ENCODE measurements at regions not wholly inside any gene's neighbourhood (a gene's known extent, or its start where the extent isn't known, plus 50 kb on each side); places are given as distances from the start of the nearest gene placed in this dataset.
A peak's percentile ranks its signal among the peaks of the same experiment; 100 is the strongest.

- no peaks in the 10 kb centered on the region for H3K36me3 ChIP-seq (ENCODE audit: control insufficient read depth in 2 of 3, insufficient read depth in 3 of 3, low read length in 3 of 3)
- no peak overlapping the region for H3K4me3 ChIP-seq (ENCODE audit: low read length in 3 of 3)
- FAIRE-seq (no peak), DNase-seq (no peak)
- no peak overlapping the region for H3K27ac ChIP-seq (ENCODE audit: low read depth in 2 of 2, low read length in 2 of 2)
- H3K9ac ChIP-seq (ENCODE audit: low read length in 3 of 3): no peak overlapping the region
- no peaks in the 10 kb centered on the region for H3K4me1 ChIP-seq (ENCODE audit: control insufficient read depth in 2 of 3, insufficient read depth in 2 of 3, low read depth in 1 of 3, low read length in 3 of 3)
- no peak for TF ChIP-seq CTCF (IDR thresholded peaks at IDR 0.05; ENCODE audit: borderline replicate concordance, extremely low read depth, insufficient read depth)
- intact Hi-C loops (cut with DNase I): no loop called here
- no peaks in the 10 kb centered on the region for H3K9me3 ChIP-seq (ENCODE audit: control insufficient read depth in 2 of 3, insufficient read depth in 1 of 3, low read length in 3 of 3)
- no peaks in the 10 kb centered on the region for H3K27me3 ChIP-seq (ENCODE audit: control insufficient read depth, insufficient read depth, low read length)
These were observed 609.1 kb upstream of the SLC39A10 start for GRCh38 chr2:195047955-195048354.

- no peak for TF ChIP-seq CTCF (IDR thresholded peaks at IDR 0.05; ENCODE audit: borderline replicate concordance, extremely low read depth, insufficient read depth)
- no peak for FAIRE-seq
These were observed 612.2 kb upstream of the SLC39A10 start for GRCh38 chr2:195044801-195045200.

GRCh38 chr2:195038153-195038552, 618.9 kb upstream of the SLC39A10 start:
- H3K4me1 ChIP-seq (ENCODE audit: control insufficient read depth in 2 of 3, insufficient read depth in 2 of 3, low read depth in 1 of 3, low read length in 3 of 3): no peaks in the 10 kb centered on the region
- H3K27me3 ChIP-seq (ENCODE audit: control insufficient read depth, insufficient read depth, low read length): no peaks in the 10 kb centered on the region
- no peak overlapping the region for H3K9ac ChIP-seq (ENCODE audit: low read length in 3 of 3)
- H3K27ac ChIP-seq (ENCODE audit: low read depth in 2 of 2, low read length in 2 of 2): no peak overlapping the region
- FAIRE-seq (no peak), DNase-seq (no peak)
- no peak overlapping the region for H3K4me3 ChIP-seq (ENCODE audit: low read length in 3 of 3)
- intact Hi-C loops (cut with DNase I): no loop called here
- no peak for TF ChIP-seq CTCF (IDR thresholded peaks at IDR 0.05; ENCODE audit: borderline replicate concordance, extremely low read depth, insufficient read depth)
- peaks cover 0 to 2% (median 0%) of the 10 kb centered on the region in 3 donors for H3K9me3 ChIP-seq (ENCODE audit: control insufficient read depth in 2 of 3, insufficient read depth in 1 of 3, low read length in 3 of 3)
- no peaks in the 10 kb centered on the region for H3K36me3 ChIP-seq (ENCODE audit: control insufficient read depth in 2 of 3, insufficient read depth in 3 of 3, low read length in 3 of 3)

More at GRCh38 chr2:195044801-195045200, 612.2 kb upstream of the SLC39A10 start:
- Histone ChIP-seq H3K36me3 (ENCODE audit: control insufficient read depth in 2 of 3, insufficient read depth in 3 of 3, low read length in 3 of 3) (no peaks in the 10 kb centered on the region), H3K4me3 (ENCODE audit: low read length in 3 of 3) (no peak overlapping the region), H3K27ac (ENCODE audit: low read depth in 2 of 2, low read length in 2 of 2) (no peak overlapping the region), H3K4me1 (ENCODE audit: control insufficient read depth in 2 of 3, insufficient read depth in 2 of 3, low read depth in 1 of 3, low read length in 3 of 3) (no peaks in the 10 kb centered on the region), H3K9ac (ENCODE audit: low read length in 3 of 3) (no peak overlapping the region), H3K9me3 (ENCODE audit: control insufficient read depth in 2 of 3, insufficient read depth in 1 of 3, low read length in 3 of 3) (no peaks in the 10 kb centered on the region), H3K27me3 (ENCODE audit: control insufficient read depth, insufficient read depth, low read length) (no peaks in the 10 kb centered on the region)
- no peak for DNase-seq
- intact Hi-C loops (cut with DNase I): no loop called here

- Histone ChIP-seq H3K4me1 (ENCODE audit: control insufficient read depth in 2 of 3, insufficient read depth in 2 of 3, low read depth in 1 of 3, low read length in 3 of 3) (no peaks in the 10 kb centered on the region), H3K36me3 (ENCODE audit: control insufficient read depth in 2 of 3, insufficient read depth in 3 of 3, low read length in 3 of 3) (no peaks in the 10 kb centered on the region), H3K27ac (ENCODE audit: low read depth in 2 of 2, low read length in 2 of 2) (no peak overlapping the region), H3K9me3 (ENCODE audit: control insufficient read depth in 2 of 3, insufficient read depth in 1 of 3, low read length in 3 of 3) (peaks cover 0 to 2% (median 0%) of the 10 kb centered on the region in 3 donors), H3K9ac (ENCODE audit: low read length in 3 of 3) (no peak overlapping the region), H3K27me3 (ENCODE audit: control insufficient read depth, insufficient read depth, low read length) (no peaks in the 10 kb centered on the region), H3K4me3 (ENCODE audit: low read length in 3 of 3) (no peak overlapping the region)
- no peak for TF ChIP-seq CTCF (IDR thresholded peaks at IDR 0.05; ENCODE audit: borderline replicate concordance, extremely low read depth, insufficient read depth)
- DNase-seq: peak in 1 of 5 donors; percentile 41
- intact Hi-C loops (cut with DNase I): no loop called here
- no peak for FAIRE-seq
These were observed 620.0 kb upstream of the SLC39A10 start for GRCh38 chr2:195037045-195037444.
